Liver (tissue), 8 donors: ENCODE measurements at regions not wholly inside any gene's neighbourhood (a gene's known extent, or its start where the extent isn't known, plus 50 kb on each side); places are given as distances from the start of the nearest gene placed in this dataset.
A peak's percentile ranks its signal among the peaks of the same experiment; 100 is the strongest.

Source experiments
- DNase-seq: peaks from one replicate; pipeline ENCODE4 v3.0.0-alpha.2; 2017; ENCODE audit warnings: low spot score
- H3K27ac ChIP-seq, 2 donors: one replicate each; pipeline ENCODE4 v1.7.0; 2013; ENCODE audit warnings: inconsistent platforms in 2 of 2, low read length in 2 of 2, control low read depth in 1 of 2, low read depth in 1 of 2, mild to moderate bottlenecking in 1 of 2
- H3K27me3 ChIP-seq, 4 donors: one replicate each; pipeline versions ENCODE4 v1.6.1 to v1.7.0; 2013; ENCODE audit warnings: low read length in 3 of 4, inconsistent platforms in 1 of 4, mild to moderate bottlenecking in 1 of 4, moderate library complexity in 1 of 4; ENCODE audit not compliant: control insufficient read depth in 4 of 4, insufficient read depth in 4 of 4
- H3K36me3 ChIP-seq, 4 donors: one replicate each; pipeline versions ENCODE4 v1.6.1 to v1.7.0; 2013; ENCODE audit warnings: low read length in 3 of 4, mild to moderate bottlenecking in 3 of 4, low read depth in 1 of 4, moderate library complexity in 1 of 4; ENCODE audit not compliant: control insufficient read depth in 4 of 4, insufficient read depth in 3 of 4
- H3K4me1 ChIP-seq, 4 donors: one replicate each; pipeline versions ENCODE4 v1.6.1 to v1.7.0; 2013; ENCODE audit warnings: low read length in 3 of 4, mild to moderate bottlenecking in 3 of 4, moderate library complexity in 1 of 4; ENCODE audit not compliant: control insufficient read depth in 4 of 4, insufficient read depth in 4 of 4
- H3K4me3 ChIP-seq, 3 donors: one replicate each; pipeline versions ENCODE4 v1.6.1 to v1.7.0; 2013; ENCODE audit warnings: low read length in 3 of 3, control low read depth in 1 of 3, low read depth in 1 of 3, mild to moderate bottlenecking in 1 of 3
- H3K9ac ChIP-seq, 2 donors: one replicate each; pipeline ENCODE4 v1.7.0; 2013; ENCODE audit warnings: low read length in 2 of 2, mild to moderate bottlenecking in 2 of 2, moderate library complexity in 2 of 2, control low read depth in 1 of 2, low read depth in 1 of 2
- H3K9me3 ChIP-seq, 4 donors: one replicate each; pipeline versions ENCODE4 v1.6.1 to v1.7.0; 2013; ENCODE audit warnings: low read length in 3 of 4; ENCODE audit not compliant: control insufficient read depth in 4 of 4
- ATF3 ChIP-seq: IDR thresholded peaks from 2 replicates; pipeline ENCODE4 v1.6.1; 2016; ENCODE audit warnings: antibody characterized with exemption
- CTCF ChIP-seq: fragments of 150-350 bp; IDR thresholded peaks from 2 replicates; pipeline ENCODE4 v1.5.1; 2017; ENCODE audit warnings: improper control_type of control experiment, low read depth, low read length; ENCODE audit not compliant: missing input control
- FOXA1 ChIP-seq: IDR thresholded peaks from 2 replicates; pipeline ENCODE4 v1.6.1; 2016; ENCODE audit warnings: antibody characterized with exemption
- HNF4A ChIP-seq, 2 donors: conservative IDR thresholded peaks; 2 replicates each; pipeline ENCODE4 v1.6.1; 2016; ENCODE audit warnings: antibody characterized with exemption in 2 of 2, mild to moderate bottlenecking in 2 of 2
- HNF4G ChIP-seq: IDR thresholded peaks from 2 replicates; pipeline ENCODE4 v1.6.1; 2016; ENCODE audit warnings: antibody characterized with exemption
- MAX ChIP-seq: IDR thresholded peaks from 2 replicates; pipeline ENCODE4 v1.6.1; 2016; ENCODE audit warnings: antibody characterized with exemption
- RAD21 ChIP-seq, 2 donors: IDR thresholded peaks; 2 replicates each; pipeline ENCODE4 v1.6.1; 2016; ENCODE audit warnings: antibody characterized with exemption in 2 of 2, mild to moderate bottlenecking in 2 of 2
- RXRA ChIP-seq, 2 donors: IDR thresholded peaks; 2 replicates each; pipeline ENCODE4 v1.6.1; 2017 to 2018; ENCODE audit warnings: antibody characterized with exemption in 2 of 2, mild to moderate bottlenecking in 1 of 2
- SP1 ChIP-seq: IDR thresholded peaks from 2 replicates; pipeline ENCODE4 v1.6.1; 2018; ENCODE audit warnings: antibody characterized with exemption, mild to moderate bottlenecking
- TAF1 ChIP-seq: conservative IDR thresholded peaks from 2 replicates; pipeline ENCODE4 v1.6.1; 2016; ENCODE audit warnings: antibody characterized with exemption, mild to moderate bottlenecking
- YY1 ChIP-seq: IDR thresholded peaks from 2 replicates; pipeline ENCODE4 v1.6.1; 2016; ENCODE audit warnings: antibody characterized with exemption, mild to moderate bottlenecking
- ZBTB33 ChIP-seq: IDR thresholded peaks from 2 replicates; pipeline ENCODE4 v1.6.1; 2016; ENCODE audit warnings: antibody characterized with exemption
- WGBS: extraction: QIAGEN DNeasy Blood & Tissue Kit; methylation state at CpG from one replicate; pipeline ENCODE4 v1.1.7; 2013; 5-methylcytosine and 5-hydroxymethylcytosine counted together
- donor health status: healthy.
- donor health status: healthy.
- donor health status: healthy.
- donor health status: healthy.
- donor health status: healthy.

GRCh38 chr22:48761546-48761945 lies 1066.1 kb downstream of the BRD1 start:
- Histone ChIP-seq H3K4me1 (no peaks in the 10 kb centered on the region), H3K4me3 (no peak overlapping the region), H3K27me3 (no peaks in the 10 kb centered on the region), H3K36me3 (no peaks in the 10 kb centered on the region), H3K9ac (no peak overlapping the region), H3K9me3 (peaks cover 0 to 6% (median 5%) of the 10 kb centered on the region in 4 donors), H3K27ac (no peak overlapping the region)
- TF ChIP-seq ATF3 (no peak), RXRA (IDR thresholded peaks at IDR 0.05) (no peak), YY1 (no peak)
- DNase-seq: no peak
- 88% methylated on average over 14 of the region's 14 CpGs for WGBS

- TF ChIP-seq RXRA (IDR thresholded peaks at IDR 0.05) (no peak), SP1 (no peak), HNF4A (conservative IDR thresholded peaks at IDR 0.05) (no peak), ATF3 (no peak), HNF4G (no peak), RAD21 (IDR thresholded peaks at IDR 0.05) (no peak), CTCF (no peak), YY1 (no peak), TAF1 (no peak), MAX (no peak), FOXA1 (no peak), ZBTB33 (no peak)
- no peaks in the 10 kb centered on the region for H3K4me1 ChIP-seq
- no peaks in the 10 kb centered on the region for H3K27me3 ChIP-seq
- WGBS: 86% methylated on average over 19 of the region's 19 CpGs
- no peak overlapping the region for H3K27ac ChIP-seq
- H3K4me3 ChIP-seq: no peak overlapping the region
- H3K36me3 ChIP-seq: no peaks in the 10 kb centered on the region
- peak; percentile 27 for DNase-seq
- no peak overlapping the region for H3K9ac ChIP-seq
- peaks cover 0 to 6% (median 5%) of the 10 kb centered on the region in 4 donors for H3K9me3 ChIP-seq
These were observed 1066.9 kb downstream of the BRD1 start for GRCh38 chr22:48760481-48761390.
